ENCODE measurements at regions not wholly inside any gene's neighbourhood (a gene's known extent, or its start where the extent isn't known, plus 50 kb on each side); places are given as distances from the start of the nearest gene placed in this dataset.

DNA sequence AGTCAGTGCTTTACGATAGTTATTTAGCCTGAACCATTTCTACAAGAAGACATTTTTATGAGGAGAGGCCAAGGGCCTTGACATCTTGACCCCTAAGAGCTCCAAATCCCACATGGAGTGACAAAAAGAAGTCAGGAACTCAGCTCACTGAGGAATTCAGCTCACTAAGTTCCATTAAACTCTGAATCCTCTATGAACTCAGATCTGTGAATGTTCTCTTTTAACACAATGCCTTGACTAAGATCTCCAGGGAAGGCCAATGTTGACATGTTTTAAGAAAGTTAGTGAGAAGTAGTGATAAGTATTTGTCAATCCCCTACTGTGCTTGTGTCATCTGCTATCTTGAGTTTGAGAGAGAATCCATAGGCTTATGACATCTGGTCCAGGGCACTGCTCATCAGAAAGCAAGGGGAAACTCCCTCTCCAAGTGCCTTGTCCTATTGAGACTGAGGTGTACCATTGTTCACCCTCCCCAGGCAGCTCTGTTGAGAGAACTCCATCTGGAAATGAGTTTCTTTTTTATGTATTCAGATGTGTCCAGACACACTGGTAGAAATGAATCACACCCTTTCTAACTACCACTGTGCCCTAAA lies 68.7 kb upstream of the PCDH19 start:
- no peak for TF ChIP-seq EZH2 (IDR thresholded peaks at IDR 0.05; ENCODE audit: low read length, missing control alignments)
- TF ChIP-seq, protein P1, sequence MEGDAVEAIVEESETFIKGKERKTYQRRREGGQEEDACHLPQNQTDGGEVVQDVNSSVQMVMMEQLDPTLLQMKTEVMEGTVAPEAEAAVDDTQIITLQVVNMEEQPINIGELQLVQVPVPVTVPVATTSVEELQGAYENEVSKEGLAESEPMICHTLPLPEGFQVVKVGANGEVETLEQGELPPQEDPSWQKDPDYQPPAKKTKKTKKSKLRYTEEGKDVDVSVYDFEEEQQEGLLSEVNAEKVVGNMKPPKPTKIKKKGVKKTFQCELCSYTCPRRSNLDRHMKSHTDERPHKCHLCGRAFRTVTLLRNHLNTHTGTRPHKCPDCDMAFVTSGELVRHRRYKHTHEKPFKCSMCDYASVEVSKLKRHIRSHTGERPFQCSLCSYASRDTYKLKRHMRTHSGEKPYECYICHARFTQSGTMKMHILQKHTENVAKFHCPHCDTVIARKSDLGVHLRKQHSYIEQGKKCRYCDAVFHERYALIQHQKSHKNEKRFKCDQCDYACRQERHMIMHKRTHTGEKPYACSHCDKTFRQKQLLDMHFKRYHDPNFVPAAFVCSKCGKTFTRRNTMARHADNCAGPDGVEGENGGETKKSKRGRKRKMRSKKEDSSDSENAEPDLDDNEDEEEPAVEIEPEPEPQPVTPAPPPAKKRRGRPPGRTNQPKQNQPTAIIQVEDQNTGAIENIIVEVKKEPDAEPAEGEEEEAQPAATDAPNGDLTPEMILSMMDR (conservative IDR thresholded peaks at IDR 0.05 in 1 of 2, IDR thresholded peaks at IDR 0.05 in 1 of 2; ENCODE audit: low read depth in 1 of 2, low read length in 2 of 2): no peak
- Histone ChIP-seq H3K9me3 (ENCODE audit: control insufficient read depth, insufficient read depth, low read depth, low read length) (no peaks in the 10 kb centered on the region), H3K4me1 (ENCODE audit: control insufficient read depth, extremely low read depth, insufficient read depth, low read length) (no peaks in the 10 kb centered on the region), H2AFZ (ENCODE audit: low read length) (no peak overlapping the region), H3K36me3 (ENCODE audit: control insufficient read depth, insufficient read depth, low read length) (no peaks in the 10 kb centered on the region), H3K27ac (ENCODE audit: insufficient read depth, low read length) (no peak overlapping the region), H3K4me3 (replicated peaks in 1 of 4; ENCODE audit: control extremely low read depth in 1 of 4, insufficient read depth in 1 of 4, low read depth in 3 of 4, low read length in 4 of 4) (no peak overlapping the region), H4K20me1 (ENCODE audit: control insufficient read depth, extremely low read depth, insufficient read depth, low read length) (no peaks in the 10 kb centered on the region), H3K4me2 (ENCODE audit: extremely low read depth, insufficient read depth, low read length) (no peak overlapping the region), H3K27me3 (ENCODE audit: control insufficient read depth, insufficient read depth, low read length) (no peaks in the 10 kb centered on the region), H3K9ac (ENCODE audit: insufficient read depth, low read length) (no peak overlapping the region), H3K79me2 (ENCODE audit: control insufficient read depth, insufficient read depth, low read length) (no peaks in the 10 kb centered on the region)
- DNase-seq (ENCODE audit: low read depth in 2 of 2): no peak

DNA sequence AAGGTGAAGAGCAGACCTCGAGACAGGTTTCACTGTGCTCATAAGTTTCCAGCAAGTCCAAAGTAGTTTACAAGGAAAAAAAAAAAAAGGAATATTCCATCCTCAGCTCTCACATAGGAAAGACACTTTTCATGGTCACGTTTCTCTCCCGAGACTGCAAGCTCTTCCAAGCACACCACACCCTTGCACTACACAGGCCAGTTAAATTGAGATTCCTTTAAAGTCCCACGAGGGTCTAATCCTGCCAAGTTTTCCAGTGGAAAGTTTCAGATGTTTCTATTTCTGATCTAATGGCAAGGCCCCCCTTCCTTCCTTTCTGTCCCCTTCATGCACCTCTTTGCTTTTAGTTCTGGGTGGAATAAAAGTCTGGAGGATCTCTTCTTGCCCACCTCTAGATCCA lies 67.9 kb upstream of the PCDH19 start:
- no peak for TF ChIP-seq EZH2 (IDR thresholded peaks at IDR 0.05; ENCODE audit: low read length, missing control alignments)
- Histone ChIP-seq H3K79me2 (ENCODE audit: control insufficient read depth, insufficient read depth, low read length) (no peaks in the 10 kb centered on the region), H3K4me3 (replicated peaks in 1 of 4; ENCODE audit: control extremely low read depth in 1 of 4, insufficient read depth in 1 of 4, low read depth in 3 of 4, low read length in 4 of 4) (no peak overlapping the region), H3K9me3 (ENCODE audit: control insufficient read depth, insufficient read depth, low read depth, low read length) (no peaks in the 10 kb centered on the region), H3K4me1 (ENCODE audit: control insufficient read depth, extremely low read depth, insufficient read depth, low read length) (no peaks in the 10 kb centered on the region), H3K36me3 (ENCODE audit: control insufficient read depth, insufficient read depth, low read length) (no peaks in the 10 kb centered on the region), H3K27ac (ENCODE audit: insufficient read depth, low read length) (no peak overlapping the region), H4K20me1 (ENCODE audit: control insufficient read depth, extremely low read depth, insufficient read depth, low read length) (no peaks in the 10 kb centered on the region), H2AFZ (ENCODE audit: low read length) (no peak overlapping the region), H3K9ac (ENCODE audit: insufficient read depth, low read length) (no peak overlapping the region), H3K4me2 (ENCODE audit: extremely low read depth, insufficient read depth, low read length) (no peak overlapping the region), H3K27me3 (ENCODE audit: control insufficient read depth, insufficient read depth, low read length) (no peaks in the 10 kb centered on the region)
- no peak for DNase-seq (ENCODE audit: low read depth in 2 of 2)

DNA sequence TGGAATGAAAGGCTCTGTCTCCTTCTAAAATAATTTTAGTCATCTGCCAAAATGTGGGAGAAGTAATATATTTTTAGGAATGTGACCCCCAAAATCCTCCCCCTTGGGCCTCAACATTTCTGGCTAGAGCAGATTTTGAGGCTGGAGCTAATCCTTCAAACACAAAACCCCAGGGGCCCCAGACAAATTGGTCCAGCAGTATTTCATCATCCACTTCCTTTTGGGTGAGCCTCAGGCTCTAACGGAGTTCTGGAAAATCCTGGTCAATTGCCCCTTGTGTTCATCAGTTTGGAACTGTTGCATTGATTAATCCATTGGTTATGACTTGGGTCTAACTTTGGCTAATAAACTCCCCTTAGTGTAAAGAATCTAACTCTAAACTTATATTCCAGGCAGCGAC lies 67.4 kb upstream of the PCDH19 start:
- H3K4me1 ChIP-seq (ENCODE audit: control insufficient read depth, extremely low read depth, insufficient read depth, low read length): no peaks in the 10 kb centered on the region
- H3K4me3 ChIP-seq (replicated peaks in 1 of 4; ENCODE audit: control extremely low read depth in 1 of 4, insufficient read depth in 1 of 4, low read depth in 3 of 4, low read length in 4 of 4): no peak overlapping the region
- TF ChIP-seq, protein P1 (conservative IDR thresholded peaks at IDR 0.05 in 1 of 2, IDR thresholded peaks at IDR 0.05 in 1 of 2; ENCODE audit: low read depth in 1 of 2, low read length in 2 of 2): no peak
- no peak for TF ChIP-seq EZH2 (IDR thresholded peaks at IDR 0.05; ENCODE audit: low read length, missing control alignments)
- no peak for DNase-seq (ENCODE audit: low read depth in 2 of 2)
- no peak overlapping the region for H3K9ac ChIP-seq (ENCODE audit: insufficient read depth, low read length)
- H3K4me2 ChIP-seq (ENCODE audit: extremely low read depth, insufficient read depth, low read length): no peak overlapping the region
- no peak overlapping the region for H3K27ac ChIP-seq (ENCODE audit: insufficient read depth, low read length)
- H3K27me3 ChIP-seq (ENCODE audit: control insufficient read depth, insufficient read depth, low read length): no peaks in the 10 kb centered on the region
- H4K20me1 ChIP-seq (ENCODE audit: control insufficient read depth, extremely low read depth, insufficient read depth, low read length): no peaks in the 10 kb centered on the region
- H2AFZ ChIP-seq (ENCODE audit: low read length): no peak overlapping the region
- no peaks in the 10 kb centered on the region for H3K79me2 ChIP-seq (ENCODE audit: control insufficient read depth, insufficient read depth, low read length)
- H3K36me3 ChIP-seq (ENCODE audit: control insufficient read depth, insufficient read depth, low read length): no peaks in the 10 kb centered on the region
- no peaks in the 10 kb centered on the region for H3K9me3 ChIP-seq (ENCODE audit: control insufficient read depth, insufficient read depth, low read depth, low read length)
